ENCODE measurements at regions not wholly inside any gene's neighbourhood (a gene's known extent, or its start where the extent isn't known, plus 50 kb on each side); places are given as distances from the start of the nearest gene placed in this dataset.

DNA sequence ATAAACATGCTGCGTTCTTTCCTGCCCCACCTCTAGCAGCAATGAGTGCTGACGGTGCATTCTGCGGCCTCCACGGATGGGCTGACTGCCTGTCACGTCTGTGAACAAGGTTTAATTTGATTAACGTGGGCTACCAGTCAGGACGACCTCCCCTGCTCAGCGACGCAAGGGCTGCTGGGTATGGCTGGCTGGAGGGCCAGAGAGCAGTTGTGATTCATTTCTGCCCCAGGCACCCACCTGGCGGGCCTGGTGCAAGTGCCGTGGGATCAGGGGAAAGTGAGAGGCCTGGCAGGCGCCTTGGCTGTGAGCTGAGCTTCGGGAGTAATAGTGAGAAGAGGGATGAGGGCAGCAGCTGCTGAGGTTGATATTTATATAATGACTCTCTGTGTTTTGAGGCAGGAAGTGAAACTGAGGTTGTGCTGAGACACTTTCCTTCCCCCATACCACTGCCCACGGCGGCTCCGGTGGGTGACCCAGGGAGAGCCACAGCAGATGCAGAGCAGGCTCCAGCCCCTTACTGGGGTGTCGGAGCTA, 190.4 kb upstream of the BCL6 start:
- 85 to 86% methylated on average over 17 of the region's 17 CpGs for WGBS, 2 donors
- Histone ChIP-seq H3K9me3 (ENCODE audit: control insufficient read depth, low read length) (no peaks in the 10 kb centered on the region), H3K4me1 (ENCODE audit: control insufficient read depth in 1 of 2, insufficient read depth in 2 of 2, low read length in 2 of 2) (no peaks in the 10 kb centered on the region), H3K4me3 (ENCODE audit: low read length in 2 of 2) (no peak overlapping the region), H3K36me3 (ENCODE audit: control insufficient read depth in 1 of 2, insufficient read depth in 2 of 2, low read length in 1 of 2) (no peaks in the 10 kb centered on the region), H3K27ac (ENCODE audit: low read depth in 1 of 2, low read length in 2 of 2) (no peak overlapping the region), H3K27me3 (ENCODE audit: control insufficient read depth in 1 of 2, insufficient read depth in 2 of 2, low read length in 1 of 2) (no peaks in the 10 kb centered on the region)
- intact Hi-C loops (cut with DNase I) = no loop called here
- DNase-seq (no peak), ATAC-seq (ENCODE audit: low FRiP score) (no peak)

DNA sequence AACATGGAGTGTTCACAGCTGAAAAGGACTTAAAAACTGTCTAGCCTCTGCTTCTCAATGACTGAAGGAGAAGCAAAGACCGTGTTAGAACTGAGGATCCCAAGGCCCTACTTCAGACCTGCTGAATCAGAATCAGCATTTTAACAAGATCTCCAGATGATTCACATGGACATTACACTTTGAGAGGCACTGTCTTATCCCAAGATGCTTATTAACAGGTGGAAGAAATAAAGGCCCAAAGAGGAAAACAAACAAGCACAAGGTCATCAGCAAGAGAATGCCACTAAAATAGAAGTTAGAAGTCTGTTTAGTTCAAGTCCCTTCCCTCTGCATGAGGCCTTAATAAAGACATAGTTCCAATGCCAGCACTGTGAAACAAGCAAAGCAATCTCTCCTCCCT, 191.4 kb upstream of the BCL6 start:
- 95 to 97% methylated on average over 1 of the region's 1 CpG for WGBS, 2 donors
- DNase-seq = no peak
- no peaks in the 10 kb centered on the region for H3K9me3 ChIP-seq (ENCODE audit: control insufficient read depth, low read length)
- H3K36me3 ChIP-seq (ENCODE audit: control insufficient read depth in 1 of 2, insufficient read depth in 2 of 2, low read length in 1 of 2) = no peaks in the 10 kb centered on the region
- no peak for ATAC-seq (ENCODE audit: low FRiP score)
- H3K27me3 ChIP-seq (ENCODE audit: control insufficient read depth in 1 of 2, insufficient read depth in 2 of 2, low read length in 1 of 2) = no peaks in the 10 kb centered on the region
- intact Hi-C loops (cut with DNase I) = no loop called here
- H3K4me3 ChIP-seq (ENCODE audit: low read length in 2 of 2) = no peak overlapping the region
- H3K27ac ChIP-seq (ENCODE audit: low read depth in 1 of 2, low read length in 2 of 2) = no peak overlapping the region
- H3K4me1 ChIP-seq (ENCODE audit: control insufficient read depth in 1 of 2, insufficient read depth in 2 of 2, low read length in 2 of 2) = no peaks in the 10 kb centered on the region

DNA sequence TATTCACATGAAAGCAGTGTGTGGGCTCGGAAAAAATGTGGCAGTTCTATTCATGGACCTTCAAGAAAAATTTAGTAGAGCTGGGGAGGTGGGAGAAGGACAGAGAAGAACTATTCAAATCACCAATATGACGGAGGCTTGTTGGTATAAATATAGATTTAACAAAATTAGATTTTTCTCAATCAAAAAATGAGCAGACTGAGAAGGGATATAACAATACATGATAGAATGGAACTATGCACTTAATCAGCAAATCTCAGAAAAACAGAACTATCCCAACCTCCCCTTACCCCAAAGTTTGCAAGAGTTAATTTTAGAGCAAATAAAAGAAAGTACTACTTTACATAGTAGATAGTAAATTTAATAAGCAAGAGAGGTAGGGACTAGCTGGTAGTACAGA, 194.6 kb upstream of the BCL6 start:
- H3K27ac ChIP-seq (ENCODE audit: low read depth in 1 of 2, low read length in 2 of 2) = no peak overlapping the region
- DNase-seq (no peak), ATAC-seq (ENCODE audit: low FRiP score) (no peak)
- no peaks in the 10 kb centered on the region for H3K4me1 ChIP-seq (ENCODE audit: control insufficient read depth in 1 of 2, insufficient read depth in 2 of 2, low read length in 2 of 2)
- H3K4me3 ChIP-seq (ENCODE audit: low read length in 2 of 2) = no peak overlapping the region
- no peaks in the 10 kb centered on the region for H3K36me3 ChIP-seq (ENCODE audit: control insufficient read depth in 1 of 2, insufficient read depth in 2 of 2, low read length in 1 of 2)
- intact Hi-C loops (cut with DNase I) = no loop called here
- H3K9me3 ChIP-seq (ENCODE audit: control insufficient read depth, low read length) = no peaks in the 10 kb centered on the region
- no peaks in the 10 kb centered on the region for H3K27me3 ChIP-seq (ENCODE audit: control insufficient read depth in 1 of 2, insufficient read depth in 2 of 2, low read length in 1 of 2)
- WGBS, 2 donors = 91 to 95% methylated on average over 2 of the region's 2 CpGs

DNA sequence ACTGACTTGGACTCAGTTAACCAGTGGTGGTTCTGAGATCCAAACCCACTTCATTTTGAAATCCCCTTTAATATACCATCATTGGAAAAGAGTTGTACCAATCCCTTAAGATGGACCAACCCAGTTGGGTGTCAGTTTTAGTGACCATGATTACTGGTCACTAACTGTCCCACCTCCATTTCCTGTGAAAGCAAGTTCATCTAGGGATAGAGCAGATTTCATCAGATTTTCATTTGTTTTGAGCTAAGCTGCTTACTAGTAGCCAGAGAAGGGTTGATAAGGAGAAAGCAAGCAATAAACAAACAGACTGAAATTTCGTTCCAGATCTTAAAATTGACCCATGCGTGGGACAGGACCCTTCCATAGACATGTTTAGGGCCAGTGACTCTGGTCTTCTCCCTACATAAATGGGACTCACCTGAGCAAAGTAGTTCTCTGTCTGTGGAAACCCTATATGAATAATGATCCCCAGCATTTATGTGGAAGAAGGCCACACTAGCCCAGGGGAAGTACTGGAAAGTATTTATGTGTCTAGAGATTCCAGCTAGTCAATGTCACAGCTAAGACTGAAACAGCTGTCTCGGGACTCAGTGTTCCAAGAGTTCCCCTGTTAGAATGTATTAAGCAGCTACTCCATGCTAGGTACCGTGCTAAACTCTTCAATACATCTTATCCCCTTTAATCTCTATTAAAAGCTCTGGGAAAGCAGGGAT, 196.0 kb upstream of the BCL6 start:
- no peaks in the 10 kb centered on the region for H3K9me3 ChIP-seq (ENCODE audit: control insufficient read depth, low read length)
- no peak overlapping the region for H3K4me3 ChIP-seq (ENCODE audit: low read length in 2 of 2)
- H3K36me3 ChIP-seq (ENCODE audit: control insufficient read depth in 1 of 2, insufficient read depth in 2 of 2, low read length in 1 of 2) = no peaks in the 10 kb centered on the region
- ATAC-seq (ENCODE audit: low FRiP score) (no peak), DNase-seq (no peak)
- WGBS, 2 donors = 91 to 94% methylated on average over 4 of the region's 4 CpGs
- intact Hi-C loops (cut with DNase I) = no loop called here
- H3K4me1 ChIP-seq (ENCODE audit: control insufficient read depth in 1 of 2, insufficient read depth in 2 of 2, low read length in 2 of 2) = no peaks in the 10 kb centered on the region
- H3K27ac ChIP-seq (ENCODE audit: low read depth in 1 of 2, low read length in 2 of 2) = no peak overlapping the region
- H3K27me3 ChIP-seq (ENCODE audit: control insufficient read depth in 1 of 2, insufficient read depth in 2 of 2, low read length in 1 of 2) = no peaks in the 10 kb centered on the region

DNA sequence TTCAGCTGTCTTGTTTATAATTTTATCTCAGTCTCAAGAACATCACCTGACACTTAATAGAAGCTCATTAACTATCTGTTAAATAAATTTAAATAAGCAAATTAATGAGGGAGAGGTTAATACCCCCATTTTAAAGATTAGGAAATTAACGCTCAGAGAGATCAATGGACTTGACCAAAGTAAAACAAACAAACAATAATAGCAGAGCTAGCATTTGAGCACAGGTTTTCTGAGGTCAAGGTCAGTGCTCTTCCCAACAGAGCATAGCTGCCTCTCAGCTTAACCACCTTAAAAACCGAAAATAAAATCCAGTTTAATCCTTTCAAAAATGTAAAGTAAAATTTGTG, 196.6 kb upstream of the BCL6 start:
- DNase-seq (no peak), ATAC-seq (ENCODE audit: low FRiP score) (no peak)
- 96 to 98% methylated on average over 2 of the region's 2 CpGs for WGBS, 2 donors
- Histone ChIP-seq H3K4me3 (ENCODE audit: low read length in 2 of 2) (no peak overlapping the region), H3K27me3 (ENCODE audit: control insufficient read depth in 1 of 2, insufficient read depth in 2 of 2, low read length in 1 of 2) (no peaks in the 10 kb centered on the region), H3K4me1 (ENCODE audit: control insufficient read depth in 1 of 2, insufficient read depth in 2 of 2, low read length in 2 of 2) (no peaks in the 10 kb centered on the region), H3K9me3 (ENCODE audit: control insufficient read depth, low read length) (no peaks in the 10 kb centered on the region), H3K27ac (ENCODE audit: low read depth in 1 of 2, low read length in 2 of 2) (no peak overlapping the region), H3K36me3 (ENCODE audit: control insufficient read depth in 1 of 2, insufficient read depth in 2 of 2, low read length in 1 of 2) (no peaks in the 10 kb centered on the region)
- intact Hi-C loops (cut with DNase I) = no loop called here

DNA sequence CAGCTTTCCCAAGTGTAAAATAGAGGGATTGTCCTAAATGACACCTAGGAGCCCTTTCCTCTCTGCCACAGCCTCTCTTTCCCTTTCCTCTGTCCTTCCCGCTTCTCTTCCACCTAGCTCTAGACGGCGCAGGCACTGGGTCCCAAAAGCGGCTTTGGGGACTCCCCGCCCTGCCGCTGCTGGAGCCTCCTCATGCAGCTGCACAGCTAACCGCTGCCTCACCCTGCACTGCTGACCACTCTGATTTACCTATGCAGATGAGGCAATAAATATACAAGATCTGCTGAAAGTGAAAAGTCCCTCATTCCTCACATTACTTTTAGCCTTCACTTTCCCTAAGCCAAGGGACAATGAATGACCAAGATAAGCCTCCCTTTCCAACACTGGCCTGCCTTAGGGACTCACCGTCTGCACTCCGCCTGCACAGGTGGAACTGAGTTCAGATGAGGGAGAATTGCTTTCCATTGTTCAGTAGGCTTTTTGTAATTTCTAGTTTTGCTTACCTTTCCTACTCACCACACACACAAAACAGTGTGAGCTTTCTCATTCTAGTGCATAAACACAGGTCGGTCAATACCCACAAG, 197.5 kb upstream of the BCL6 start:
- no peaks in the 10 kb centered on the region for H3K36me3 ChIP-seq (ENCODE audit: control insufficient read depth in 1 of 2, insufficient read depth in 2 of 2, low read length in 1 of 2)
- 97 to 98% methylated on average over 10 of the region's 10 CpGs for WGBS, 2 donors
- no peaks in the 10 kb centered on the region for H3K4me1 ChIP-seq (ENCODE audit: control insufficient read depth in 1 of 2, insufficient read depth in 2 of 2, low read length in 2 of 2)
- intact Hi-C loops (cut with DNase I) = no loop called here
- H3K27ac ChIP-seq (ENCODE audit: low read depth in 1 of 2, low read length in 2 of 2) = no peak overlapping the region
- no peak for DNase-seq
- H3K9me3 ChIP-seq (ENCODE audit: control insufficient read depth, low read length) = no peaks in the 10 kb centered on the region
- no peak overlapping the region for H3K4me3 ChIP-seq (ENCODE audit: low read length in 2 of 2)
- H3K27me3 ChIP-seq (ENCODE audit: control insufficient read depth in 1 of 2, insufficient read depth in 2 of 2, low read length in 1 of 2) = no peaks in the 10 kb centered on the region
- ATAC-seq (ENCODE audit: low FRiP score) = no peak

DNA sequence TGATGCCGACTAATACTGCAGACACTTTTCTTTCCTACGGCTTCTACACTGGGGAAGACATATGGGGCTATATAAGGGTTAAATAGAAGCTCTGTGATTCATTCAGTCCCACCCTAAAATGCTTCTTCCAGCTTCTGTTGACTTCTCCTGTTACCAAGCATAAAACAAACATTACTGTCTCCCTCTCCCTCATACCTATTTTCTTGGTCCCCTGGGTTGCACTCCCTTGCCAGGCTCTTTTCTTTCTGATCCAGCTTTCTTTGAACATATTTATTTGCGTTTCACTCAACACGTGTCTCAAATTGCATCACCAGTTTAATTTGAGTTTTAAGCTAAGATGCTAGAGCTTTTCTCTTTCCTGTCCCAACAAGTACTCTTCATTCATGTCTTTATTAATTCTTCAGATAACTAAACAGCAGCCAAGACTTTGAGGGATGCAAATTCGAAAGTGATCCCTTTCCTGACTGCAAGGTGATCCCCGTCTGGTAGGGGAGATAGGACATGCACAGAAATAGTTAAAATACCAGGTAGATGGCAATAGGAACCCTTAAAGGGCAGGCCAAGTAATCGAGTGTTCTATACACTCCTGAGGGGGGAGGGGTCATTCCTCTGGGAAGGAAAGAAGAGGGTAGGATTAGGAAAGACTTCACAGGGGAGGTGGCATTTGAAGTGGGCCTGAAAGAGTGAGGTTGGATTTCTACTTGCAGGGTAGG, 198.6 kb upstream of the BCL6 start:
- DNase-seq (no peak), ATAC-seq (ENCODE audit: low FRiP score) (no peak)
- Histone ChIP-seq H3K9me3 (ENCODE audit: control insufficient read depth, low read length) (no peaks in the 10 kb centered on the region), H3K4me3 (ENCODE audit: low read length in 2 of 2) (no peak overlapping the region), H3K27ac (ENCODE audit: low read depth in 1 of 2, low read length in 2 of 2) (no peak overlapping the region), H3K36me3 (ENCODE audit: control insufficient read depth in 1 of 2, insufficient read depth in 2 of 2, low read length in 1 of 2) (no peaks in the 10 kb centered on the region), H3K4me1 (ENCODE audit: control insufficient read depth in 1 of 2, insufficient read depth in 2 of 2, low read length in 2 of 2) (no peaks in the 10 kb centered on the region), H3K27me3 (ENCODE audit: control insufficient read depth in 1 of 2, insufficient read depth in 2 of 2, low read length in 1 of 2) (no peaks in the 10 kb centered on the region)
- WGBS, 2 donors = 68 to 71% methylated on average over 7 of the region's 7 CpGs
- intact Hi-C loops (cut with DNase I) = no loop called here

DNA sequence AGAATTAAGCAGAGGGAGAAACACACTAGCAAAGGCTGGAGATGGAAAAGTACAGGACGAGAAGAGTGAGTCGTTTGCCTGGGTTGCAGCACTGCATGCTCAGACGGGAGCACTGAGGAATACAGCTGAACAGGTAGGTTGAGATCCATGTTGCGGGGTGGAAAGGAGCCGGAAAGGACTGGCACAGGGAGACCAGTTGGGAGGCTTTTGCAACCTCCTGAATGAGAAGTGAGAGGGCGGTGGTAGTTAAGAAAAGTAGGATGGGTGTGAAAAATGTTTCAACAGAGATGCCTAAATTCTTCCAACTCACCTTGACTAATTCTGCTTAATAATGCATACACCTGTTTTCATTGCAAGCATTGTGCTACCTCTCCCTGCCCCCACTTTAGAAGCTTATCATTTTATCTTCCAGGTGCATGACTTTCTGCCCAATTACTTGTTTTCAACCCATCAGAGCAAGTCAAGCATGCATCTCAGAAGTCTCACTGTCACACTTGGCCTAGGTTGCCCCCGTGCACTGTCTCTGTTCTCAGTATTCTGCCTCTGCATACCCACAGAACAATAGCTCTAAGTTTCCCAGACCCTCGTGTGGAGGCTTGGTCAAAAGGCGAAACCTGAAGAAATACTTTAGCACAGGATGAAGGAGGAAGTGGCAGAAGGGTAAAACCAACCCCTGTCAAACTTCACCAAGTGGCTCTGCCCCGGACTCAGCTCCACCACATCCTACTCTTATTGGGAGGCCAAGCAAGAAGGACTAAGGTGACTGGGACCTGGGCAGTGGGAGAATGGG, 199.3 kb upstream of the BCL6 start:
- no peaks in the 10 kb centered on the region for H3K27me3 ChIP-seq (ENCODE audit: control insufficient read depth in 1 of 2, insufficient read depth in 2 of 2, low read length in 1 of 2)
- no peak overlapping the region for H3K27ac ChIP-seq (ENCODE audit: low read depth in 1 of 2, low read length in 2 of 2)
- H3K9me3 ChIP-seq (ENCODE audit: control insufficient read depth, low read length) = no peaks in the 10 kb centered on the region
- H3K36me3 ChIP-seq (ENCODE audit: control insufficient read depth in 1 of 2, insufficient read depth in 2 of 2, low read length in 1 of 2) = no peaks in the 10 kb centered on the region
- H3K4me1 ChIP-seq (ENCODE audit: control insufficient read depth in 1 of 2, insufficient read depth in 2 of 2, low read length in 2 of 2) = no peaks in the 10 kb centered on the region
- no peak overlapping the region for H3K4me3 ChIP-seq (ENCODE audit: low read length in 2 of 2)
- 86 to 90% methylated on average over 10 of the region's 10 CpGs for WGBS, 2 donors
- no peak for ATAC-seq (ENCODE audit: low FRiP score)
- no peak for DNase-seq
- intact Hi-C loops (cut with DNase I) = no loop called here

All from aorta (tissue), 5 donors.